ENCODE measurements at regions not wholly inside any gene's neighbourhood (a gene's known extent, or its start where the extent isn't known, plus 50 kb on each side); places are given as distances from the start of the nearest gene placed in this dataset.
"Not testable (repeated sequence)": the region's sequence is repeated elsewhere in the genome, so short reads cannot be mapped to it uniquely, and the experiment has no call there.

DNA sequence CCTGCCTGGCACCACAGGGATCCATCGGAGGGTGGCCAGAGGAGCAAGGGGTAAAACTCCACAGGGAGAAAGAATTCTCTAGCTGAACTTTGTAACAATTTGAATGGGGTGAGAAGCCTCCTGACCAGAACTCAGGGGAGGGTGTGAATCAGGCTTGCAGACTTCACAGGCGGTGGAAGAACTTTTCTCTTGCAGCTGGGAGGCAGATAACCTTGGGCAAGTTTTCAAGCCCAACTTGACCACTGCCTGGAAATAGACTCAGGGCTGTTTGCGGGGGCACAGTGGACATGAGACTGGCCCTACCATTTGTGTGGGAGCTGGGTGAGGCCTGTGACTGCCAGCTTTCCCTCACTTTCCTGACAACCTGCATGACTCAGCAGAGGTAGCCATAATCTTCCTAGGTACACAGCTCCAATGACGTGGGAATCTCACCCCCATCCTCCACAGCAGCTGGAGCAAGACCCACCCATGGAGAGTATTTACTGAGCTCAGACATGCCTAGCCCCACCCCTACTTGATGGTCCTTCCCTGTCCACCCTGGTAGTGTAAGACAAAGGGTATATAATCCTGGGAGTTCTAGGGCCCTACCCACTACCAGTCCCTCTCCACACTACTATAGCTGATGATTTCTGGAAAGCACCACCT lies 210.0 kb upstream of the AGTR2 start:
- no peak for TF ChIP-seq CTCF (IDR thresholded peaks at IDR 0.05)
- TF ChIP-seq ZFX (IDR thresholded peaks at IDR 0.05; ENCODE audit: borderline replicate concordance) = no peak

GRCh38 chrX:115966920-115967319 lies 203.6 kb upstream of the AGTR2 start:
- TF ChIP-seq ZFX (IDR thresholded peaks at IDR 0.05; ENCODE audit: borderline replicate concordance) (no peak), CTCF (IDR thresholded peaks at IDR 0.05) (no peak)
- no peak overlapping the region for H3K27ac ChIP-seq

More for the DNA sequence above, 210.0 kb upstream of the AGTR2 start:
- H3K27ac ChIP-seq = no peak overlapping the region

- TF ChIP-seq ZFX (IDR thresholded peaks at IDR 0.05; ENCODE audit: borderline replicate concordance) (no peak), CTCF (IDR thresholded peaks at IDR 0.05) (no peak)
- no peak overlapping the region for H3K27ac ChIP-seq
Observed at GRCh38 chrX:115968436-115969252, 201.9 kb upstream of the AGTR2 start.

DNA sequence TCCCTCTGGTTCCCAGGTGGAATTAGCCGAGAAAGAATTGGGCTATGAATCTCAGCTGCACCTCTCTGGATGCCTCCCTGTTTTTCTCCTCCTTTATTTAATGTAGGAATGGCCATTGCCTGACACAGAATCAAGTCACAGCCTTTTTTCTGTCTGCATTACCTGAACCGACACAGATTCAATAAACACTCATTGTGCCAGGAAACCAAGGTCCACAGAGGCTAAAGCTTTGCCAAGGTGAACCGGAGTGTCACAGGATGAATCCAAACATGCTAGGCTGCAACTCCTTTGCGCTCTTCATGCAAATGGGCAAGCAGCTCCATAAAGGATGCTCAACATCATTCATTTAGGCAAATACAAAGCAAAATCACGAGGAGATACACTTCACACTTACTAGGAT lies 199.8 kb upstream of the AGTR2 start:
- no peak for TF ChIP-seq ZFX (IDR thresholded peaks at IDR 0.05; ENCODE audit: borderline replicate concordance)
- TF ChIP-seq CTCF (IDR thresholded peaks at IDR 0.05) = no peak
- H3K27ac ChIP-seq = no peak overlapping the region

DNA sequence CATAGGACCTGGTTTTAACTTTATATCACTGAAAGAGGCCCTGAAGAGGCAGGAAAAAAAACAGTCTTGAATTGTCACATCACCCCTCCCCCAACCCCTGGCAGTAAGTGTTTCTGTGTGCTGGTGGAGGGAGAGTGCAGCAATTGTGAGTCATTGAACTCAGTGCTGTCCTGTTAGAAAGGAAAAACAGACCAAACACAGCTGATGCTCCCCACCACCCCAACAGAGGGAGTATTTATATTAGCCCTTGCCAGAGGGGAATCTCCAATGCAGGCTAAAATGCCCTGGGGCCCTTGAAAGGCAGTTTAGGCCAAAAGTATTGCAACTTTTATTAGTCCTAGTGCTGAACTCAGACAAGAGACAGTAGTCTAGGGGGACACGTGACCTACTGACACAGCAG lies 197.8 kb upstream of the AGTR2 start:
- no peak overlapping the region for H3K27ac ChIP-seq
- no peak for TF ChIP-seq CTCF (IDR thresholded peaks at IDR 0.05)

- TF ChIP-seq ZFX (IDR thresholded peaks at IDR 0.05; ENCODE audit: borderline replicate concordance) (no peak), CTCF (IDR thresholded peaks at IDR 0.05) (no peak)
- H3K27ac ChIP-seq = no peak overlapping the region
Observed at GRCh38 chrX:115978068-115978467, 192.5 kb upstream of the AGTR2 start.

- not testable (repeated sequence) for H3K27ac ChIP-seq
Observed at GRCh38 chrX:115983148-115983547, 187.4 kb upstream of the AGTR2 start.

GRCh38 chrX:115987464-115987863 lies 183.1 kb upstream of the AGTR2 start:
- not testable (repeated sequence) for H3K27ac ChIP-seq

All from 22Rv1 (cell line).